Gastroesophageal sphincter (tissue), 3 donors: ENCODE measurements at regions not wholly inside any gene's neighbourhood (a gene's known extent, or its start where the extent isn't known, plus 50 kb on each side); places are given as distances from the start of the nearest gene placed in this dataset.

Source experiments
- EP300 ChIP-seq: sonication (generic); formaldehyde crosslinking; IDR thresholded peaks from one replicate; pipeline ENCODE4 v1.6.1; 2017; ENCODE audit warnings: antibody characterized with exemption, mild to moderate bottlenecking
- POLR2A ChIP-seq, 2 donors: fragments of 450-650 bp; IDR thresholded peaks; one replicate each; pipeline ENCODE4 v1.6.1; 2017; ENCODE audit warnings: antibody characterized with exemption in 2 of 2, mild to moderate bottlenecking in 2 of 2, moderate library complexity in 1 of 2
- POLR2AphosphoS5 ChIP-seq: sonication (generic); formaldehyde crosslinking; IDR thresholded peaks from one replicate; pipeline ENCODE4 v1.6.1; 2017; ENCODE audit warnings: antibody characterized with exemption
- TF ChIP-seq, protein P1 (sequence below), 4 experiments: fragments of 200-600 bp in 2 of 4; fragments of 450-650 bp in 2 of 4; sonication (generic) in 1 of 4; IDR thresholded peaks; one replicate each; pipeline ENCODE4 v1.5.1; 2017 to 2019; ENCODE audit warnings: antibody characterized with exemption in 4 of 4, mild to moderate bottlenecking in 2 of 4, moderate library complexity in 2 of 4

DNA sequence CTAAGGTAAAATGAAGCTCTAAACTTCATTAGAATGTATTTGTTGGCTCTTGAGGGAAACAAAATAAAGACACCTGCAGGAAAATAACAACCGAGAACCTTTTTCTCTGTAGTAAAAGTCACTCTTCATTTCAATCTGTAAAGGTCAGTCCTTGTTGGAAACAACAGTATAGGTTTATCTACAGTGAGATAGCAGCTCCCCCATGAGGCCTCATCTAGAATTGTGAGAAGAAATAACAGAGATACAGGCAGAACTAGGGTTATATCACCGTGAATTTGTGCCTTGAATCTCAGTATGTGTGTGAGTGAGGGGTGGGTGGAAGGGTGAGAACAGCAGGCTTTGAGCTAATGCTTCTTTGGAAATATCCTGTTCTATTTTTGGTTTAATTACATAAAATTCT, 107.8 kb upstream of the FMR1 start:
- TF ChIP-seq, protein P1, sequence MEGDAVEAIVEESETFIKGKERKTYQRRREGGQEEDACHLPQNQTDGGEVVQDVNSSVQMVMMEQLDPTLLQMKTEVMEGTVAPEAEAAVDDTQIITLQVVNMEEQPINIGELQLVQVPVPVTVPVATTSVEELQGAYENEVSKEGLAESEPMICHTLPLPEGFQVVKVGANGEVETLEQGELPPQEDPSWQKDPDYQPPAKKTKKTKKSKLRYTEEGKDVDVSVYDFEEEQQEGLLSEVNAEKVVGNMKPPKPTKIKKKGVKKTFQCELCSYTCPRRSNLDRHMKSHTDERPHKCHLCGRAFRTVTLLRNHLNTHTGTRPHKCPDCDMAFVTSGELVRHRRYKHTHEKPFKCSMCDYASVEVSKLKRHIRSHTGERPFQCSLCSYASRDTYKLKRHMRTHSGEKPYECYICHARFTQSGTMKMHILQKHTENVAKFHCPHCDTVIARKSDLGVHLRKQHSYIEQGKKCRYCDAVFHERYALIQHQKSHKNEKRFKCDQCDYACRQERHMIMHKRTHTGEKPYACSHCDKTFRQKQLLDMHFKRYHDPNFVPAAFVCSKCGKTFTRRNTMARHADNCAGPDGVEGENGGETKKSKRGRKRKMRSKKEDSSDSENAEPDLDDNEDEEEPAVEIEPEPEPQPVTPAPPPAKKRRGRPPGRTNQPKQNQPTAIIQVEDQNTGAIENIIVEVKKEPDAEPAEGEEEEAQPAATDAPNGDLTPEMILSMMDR (IDR thresholded peaks at IDR 0.05), result peak in 1 of 4 experiments; percentile 34
- TF ChIP-seq POLR2A (IDR thresholded peaks at IDR 0.05), result no peak
- no peak for TF ChIP-seq POLR2AphosphoS5
- TF ChIP-seq EP300, result no peak
